CD4-positive, CD25-positive, alpha-beta regulatory T cell (primary cell): ENCODE measurements at regions not wholly inside any gene's neighbourhood (a gene's known extent, or its start where the extent isn't known, plus 50 kb on each side); places are given as distances from the start of the nearest gene placed in this dataset.

Experiments used
- ATAC-seq, 2 donors: fragments of 150-1000 bp; cut with Tn5 transposase; one replicate each; pipeline ENCODE4 v1.10.0; 2021; ENCODE audit warnings: low read depth in 2 of 2, moderate number of reproducible peaks in 2 of 2, moderate library complexity in 1 of 2
- DNase-seq, 3 donors: peaks; one replicate each; pipeline versions ENCODE4 v3.0.0 to v3.0.0-alpha.2; 2012 to 2022; ENCODE audit warnings: mixed read lengths in 1 of 3
- H3K27ac ChIP-seq: one replicate; pipeline ENCODE4 v1.7.0; 2013; ENCODE audit warnings: mild to moderate bottlenecking, low read length; ENCODE audit not compliant: insufficient read depth, poor library complexity, severe bottlenecking
- H3K27me3 ChIP-seq: one replicate; pipeline ENCODE4 v1.7.0; 2013; ENCODE audit warnings: low read length; ENCODE audit not compliant: control insufficient read depth, insufficient read depth
- H3K36me3 ChIP-seq: one replicate; pipeline ENCODE4 v1.7.0; 2013; ENCODE audit warnings: mild to moderate bottlenecking, low read length, moderate library complexity; ENCODE audit not compliant: control insufficient read depth, insufficient read depth
- H3K4me1 ChIP-seq: 2 replicates; pipeline ENCODE4 v1.7.0; 2013; ENCODE audit warnings: mild to moderate bottlenecking, low read length; ENCODE audit not compliant: insufficient read depth, control insufficient read depth, poor library complexity, severe bottlenecking
- H3K4me3 ChIP-seq: one replicate; pipeline ENCODE4 v1.7.0; 2013; ENCODE audit warnings: low read depth, mild to moderate bottlenecking, low read length, moderate library complexity
- H3K9me3 ChIP-seq, 2 experiments: 1 replicate in 1 of 2; 2 replicates in 1 of 2; pipeline ENCODE4 v1.7.0; 2013; ENCODE audit warnings: low read length in 2 of 2, mild to moderate bottlenecking in 1 of 2, moderate library complexity in 1 of 2; ENCODE audit not compliant: control insufficient read depth in 2 of 2
- H3K27ac Mint-ChIP-seq, 3 donors: one replicate each; pipeline ENCODE4 v1.8.0; 2020 to 2022; ENCODE audit warnings: mild to moderate bottlenecking in 3 of 3, mixed read lengths in 3 of 3, moderate library complexity in 2 of 3
- H3K27me3 Mint-ChIP-seq: one replicate; pipeline ENCODE4 v1.8.0; 2022; ENCODE audit warnings: mild to moderate bottlenecking, mixed read lengths
- H3K36me3 Mint-ChIP-seq: one replicate; pipeline ENCODE4 v1.8.0; 2020; ENCODE audit warnings: mixed read lengths
- H3K4me1 Mint-ChIP-seq, 4 donors: one replicate each; pipeline ENCODE4 v1.8.0; 2020 to 2022; ENCODE audit warnings: mixed read lengths in 4 of 4, mild to moderate bottlenecking in 1 of 4
- H3K4me3 Mint-ChIP-seq, 4 donors: one replicate each; pipeline ENCODE4 v1.8.0; 2020 to 2022; ENCODE audit warnings: mild to moderate bottlenecking in 4 of 4, mixed read lengths in 4 of 4, moderate library complexity in 3 of 4
- H3K9me3 Mint-ChIP-seq, 7 donors: one replicate each; pipeline ENCODE4 v1.8.0; 2020 to 2022; ENCODE audit warnings: mixed read lengths in 7 of 7, mild to moderate bottlenecking in 3 of 7, moderate library complexity in 2 of 7

DNA sequence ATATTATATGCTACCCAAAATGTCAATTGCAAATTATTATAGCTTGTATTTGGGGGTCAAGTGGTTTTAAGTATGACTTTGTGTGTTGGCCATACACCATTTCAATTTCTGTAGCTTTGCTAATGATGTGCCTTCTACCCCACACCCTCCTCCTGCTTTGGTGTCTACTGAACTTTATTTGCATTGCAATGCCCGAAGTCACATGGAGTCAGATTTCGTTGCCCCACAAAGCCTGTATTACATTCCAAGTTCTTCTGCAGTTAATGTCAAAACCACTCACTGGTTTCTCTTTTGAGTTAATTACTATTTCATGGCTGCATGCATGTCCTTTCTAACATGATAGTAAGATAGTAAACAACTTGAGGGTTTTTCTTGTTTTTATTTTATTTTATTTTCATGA, 528.9 kb downstream of the RIT2 start:
- no peaks in the 10 kb centered on the region for H3K27me3 ChIP-seq
- no peaks in the 10 kb centered on the region for H3K9me3 ChIP-seq
- H3K4me3 ChIP-seq = no peak overlapping the region
- no peaks in the 10 kb centered on the region for H3K36me3 Mint-ChIP-seq
- DNase-seq (no peak), ATAC-seq (no peak)
- no peaks in the 10 kb centered on the region for H3K4me1 Mint-ChIP-seq
- H3K27me3 Mint-ChIP-seq = no peaks in the 10 kb centered on the region
- H3K4me3 Mint-ChIP-seq = no peak overlapping the region
- no peaks in the 10 kb centered on the region for H3K4me1 ChIP-seq
- no peak overlapping the region for H3K27ac Mint-ChIP-seq
- H3K27ac ChIP-seq = no peak overlapping the region
- peaks cover under 1 to 15% (median 9%) of the 10 kb centered on the region in 7 donors for H3K9me3 Mint-ChIP-seq
- H3K36me3 ChIP-seq = no peaks in the 10 kb centered on the region

DNA sequence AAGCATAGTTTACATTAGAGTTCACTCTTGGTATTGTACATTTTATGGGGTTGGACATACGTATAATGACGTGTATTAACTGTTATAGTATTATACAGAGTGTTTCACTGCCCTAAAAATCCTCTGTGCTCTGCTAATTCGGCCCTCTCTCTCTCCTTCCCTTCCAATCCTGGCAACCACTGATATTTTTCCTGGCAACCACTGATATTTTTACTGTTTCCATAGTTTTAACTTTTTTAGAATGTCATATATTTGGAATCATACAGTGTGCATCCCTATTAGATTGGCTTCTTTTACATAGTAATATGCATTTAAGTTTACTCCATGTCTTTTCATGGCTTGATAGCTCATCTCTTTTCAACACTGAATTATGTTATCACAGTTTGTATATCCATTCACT, 526.7 kb downstream of the RIT2 start:
- no peak for DNase-seq
- Histone ChIP-seq H3K27me3 (no peaks in the 10 kb centered on the region), H3K27ac (no peak overlapping the region), H3K4me1 (no peaks in the 10 kb centered on the region), H3K4me3 (no peak overlapping the region), H3K36me3 (no peaks in the 10 kb centered on the region), H3K9me3 (no peaks in the 10 kb centered on the region)
- Mint-ChIP-seq H3K4me1 (no peaks in the 10 kb centered on the region), H3K9me3 (peaks cover 0 to 15% (median 9%) of the 10 kb centered on the region in 7 donors), H3K4me3 (no peak overlapping the region), H3K36me3 (no peaks in the 10 kb centered on the region), H3K27ac (peak overlapping the region in 1 of 3 donors; percentile 27), H3K27me3 (no peaks in the 10 kb centered on the region)
- ATAC-seq = no peak

DNA sequence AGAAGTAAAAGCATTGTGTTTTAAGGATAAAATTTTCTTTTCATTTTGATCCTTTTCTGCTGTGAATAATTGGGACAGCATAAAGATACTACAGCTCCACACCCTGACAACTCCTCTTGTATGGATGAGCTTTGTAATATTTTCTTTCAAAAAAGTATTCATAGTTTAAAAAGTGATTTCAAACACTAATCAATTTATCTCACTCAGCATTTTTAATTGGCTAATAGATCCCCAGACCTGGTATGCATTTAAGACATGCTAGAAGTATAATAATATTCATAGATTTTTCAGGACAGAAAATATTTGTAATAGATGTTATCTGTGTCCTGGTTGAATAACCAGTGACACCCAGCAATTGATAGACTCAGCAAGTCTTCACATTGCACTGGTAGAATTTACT, 510.7 kb downstream of the RIT2 start:
- no peaks in the 10 kb centered on the region for H3K4me1 ChIP-seq
- DNase-seq (no peak), ATAC-seq (no peak)
- no peak overlapping the region for H3K27ac Mint-ChIP-seq
- no peaks in the 10 kb centered on the region for H3K4me1 Mint-ChIP-seq
- peaks cover 0 to 4% (median 2%) of the 10 kb centered on the region in 7 donors for H3K9me3 Mint-ChIP-seq
- no peaks in the 10 kb centered on the region for H3K36me3 ChIP-seq
- H3K36me3 Mint-ChIP-seq = no peaks in the 10 kb centered on the region
- no peaks in the 10 kb centered on the region for H3K27me3 Mint-ChIP-seq
- no peak overlapping the region for H3K4me3 Mint-ChIP-seq
- no peak overlapping the region for H3K27ac ChIP-seq
- H3K27me3 ChIP-seq = no peaks in the 10 kb centered on the region
- no peak overlapping the region for H3K4me3 ChIP-seq
- H3K9me3 ChIP-seq = peaks cover 0 to 2% of the 10 kb centered on the region in 2 experiments

DNA sequence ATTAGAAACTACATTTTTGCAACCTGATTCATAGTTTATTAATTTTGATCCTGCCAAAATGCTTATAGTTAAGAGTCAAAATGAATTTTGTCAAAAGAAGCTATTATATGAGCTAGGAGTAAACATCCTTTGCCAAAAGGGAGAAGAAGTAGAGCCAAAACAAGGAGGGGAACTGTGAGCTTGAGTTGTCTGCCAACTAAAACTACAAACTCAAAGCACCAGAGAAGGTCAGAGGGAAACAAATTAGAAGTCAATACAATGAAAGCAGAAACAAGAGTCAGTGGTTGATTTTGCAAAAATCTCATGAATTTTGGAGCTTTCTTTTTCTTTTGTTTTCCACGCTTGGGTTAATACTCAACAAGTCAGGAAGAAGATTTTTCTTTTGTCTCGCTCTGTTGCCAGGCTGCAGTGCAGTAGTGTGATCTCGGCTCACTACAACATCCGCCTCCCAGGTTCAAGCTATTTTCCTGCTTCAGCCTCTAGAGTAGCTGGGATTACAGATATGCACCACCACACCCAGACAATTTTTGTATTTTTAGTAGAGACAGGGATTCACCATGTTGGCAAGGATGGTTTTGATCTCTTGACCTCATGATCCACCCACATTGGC, 508.5 kb downstream of the RIT2 start:
- peaks cover 0 to 2% of the 10 kb centered on the region in 2 experiments for H3K9me3 ChIP-seq

DNA sequence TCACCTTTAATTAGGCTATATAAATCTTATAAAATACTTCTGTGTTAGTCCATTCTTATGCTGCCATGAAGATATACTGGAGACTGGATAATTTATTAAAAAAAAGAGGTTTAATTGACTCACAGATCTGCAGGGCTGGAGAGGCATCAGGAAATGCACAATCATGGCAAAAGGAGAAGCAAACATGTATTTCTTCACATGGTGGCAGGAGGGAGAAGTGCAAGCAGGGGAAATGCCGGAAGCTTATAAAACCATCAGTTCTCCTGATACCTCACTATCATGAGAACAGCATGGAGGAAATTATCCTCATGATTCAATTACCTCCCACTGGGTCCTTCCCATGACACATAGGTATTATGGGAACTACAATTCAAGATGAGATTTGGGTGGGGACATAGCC, 504.4 kb downstream of the RIT2 start:
- no peaks in the 10 kb centered on the region for H3K27me3 Mint-ChIP-seq
- peaks cover 0 to 2% of the 10 kb centered on the region in 2 experiments for H3K9me3 ChIP-seq
- no peak overlapping the region for H3K27ac Mint-ChIP-seq
- no peak for ATAC-seq
- peaks cover 0 to 9% (median 2%) of the 10 kb centered on the region in 7 donors for H3K9me3 Mint-ChIP-seq
- H3K4me1 ChIP-seq = no peaks in the 10 kb centered on the region
- no peaks in the 10 kb centered on the region for H3K27me3 ChIP-seq
- no peaks in the 10 kb centered on the region for H3K36me3 Mint-ChIP-seq
- H3K4me3 Mint-ChIP-seq = no peak overlapping the region
- H3K4me1 Mint-ChIP-seq = no peaks in the 10 kb centered on the region
- H3K27ac ChIP-seq = no peak overlapping the region
- DNase-seq = no peak
- no peak overlapping the region for H3K4me3 ChIP-seq
- H3K36me3 ChIP-seq = no peaks in the 10 kb centered on the region

More for the DNA sequence above, 508.5 kb downstream of the RIT2 start:
- H3K27ac Mint-ChIP-seq = no peak overlapping the region
- DNase-seq = no peak
- Histone ChIP-seq H3K36me3 (no peaks in the 10 kb centered on the region), H3K27me3 (no peaks in the 10 kb centered on the region), H3K4me3 (no peak overlapping the region), H3K27ac (no peak overlapping the region), H3K4me1 (no peaks in the 10 kb centered on the region)
- no peaks in the 10 kb centered on the region for H3K27me3 Mint-ChIP-seq
- H3K4me1 Mint-ChIP-seq = no peaks in the 10 kb centered on the region
- H3K9me3 Mint-ChIP-seq = peaks cover 0 to 4% (median 3%) of the 10 kb centered on the region in 7 donors
- no peak overlapping the region for H3K4me3 Mint-ChIP-seq
- no peaks in the 10 kb centered on the region for H3K36me3 Mint-ChIP-seq
- ATAC-seq = no peak

DNA sequence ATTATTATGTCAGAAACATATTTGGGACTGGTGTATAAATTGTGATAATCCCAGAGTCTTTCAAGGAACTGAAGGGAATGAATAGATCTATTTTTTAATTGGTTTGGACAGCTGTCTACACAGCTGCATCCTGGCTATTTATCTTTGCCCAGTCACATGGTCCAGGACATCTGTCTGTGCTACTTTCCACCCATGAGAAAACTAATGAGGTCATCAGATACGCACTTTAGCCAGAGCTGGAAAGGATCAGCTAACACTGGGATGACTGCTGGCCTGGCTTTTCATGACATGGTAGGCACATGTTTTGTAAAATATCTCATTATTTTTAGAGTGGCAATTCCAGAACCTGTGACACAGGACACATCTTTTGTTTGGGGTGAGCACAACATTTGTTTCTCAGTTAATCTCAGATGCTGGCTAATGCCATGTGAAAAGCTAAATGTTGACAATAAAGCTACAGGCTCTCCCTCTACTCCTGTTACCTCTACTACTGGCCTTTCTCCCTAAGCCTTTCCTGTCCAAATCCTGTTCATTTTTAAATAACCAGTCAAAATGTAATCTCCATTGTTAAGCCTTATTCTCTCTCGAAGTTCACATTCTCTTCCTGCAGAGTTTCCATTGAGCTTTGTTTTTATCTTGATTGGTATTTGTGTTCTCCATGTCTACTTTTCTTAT, 500.7 kb downstream of the RIT2 start:
- DNase-seq (no peak), ATAC-seq (no peak)
- Mint-ChIP-seq H3K4me3 (no peak overlapping the region), H3K27me3 (no peaks in the 10 kb centered on the region), H3K27ac (no peak overlapping the region), H3K4me1 (no peaks in the 10 kb centered on the region), H3K9me3 (peaks cover 0 to 17% (median 4%) of the 10 kb centered on the region in 7 donors), H3K36me3 (no peaks in the 10 kb centered on the region)
- Histone ChIP-seq H3K4me3 (no peak overlapping the region), H3K27me3 (no peaks in the 10 kb centered on the region), H3K36me3 (no peaks in the 10 kb centered on the region), H3K27ac (no peak overlapping the region), H3K4me1 (no peaks in the 10 kb centered on the region), H3K9me3 (no peaks in the 10 kb centered on the region)

DNA sequence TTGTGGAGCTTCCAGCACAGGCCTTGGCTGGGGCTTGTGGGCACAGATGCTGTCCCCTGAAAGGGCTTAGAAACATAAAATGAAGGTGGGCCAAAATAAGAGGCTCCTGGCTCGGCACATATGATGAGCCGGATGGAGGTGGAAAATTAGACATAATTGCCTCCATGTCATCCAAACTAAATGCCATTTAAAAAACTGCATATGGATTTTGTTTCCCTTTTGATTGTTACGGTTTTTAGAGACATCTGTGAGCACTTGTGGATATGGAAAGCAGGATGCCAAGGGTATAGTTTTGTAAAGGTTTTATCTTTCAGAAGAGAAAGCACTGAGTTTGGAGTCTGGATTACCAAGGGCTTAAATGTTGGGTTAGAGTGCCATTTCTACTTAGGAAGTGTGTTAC, 498.3 kb downstream of the RIT2 start:
- Histone ChIP-seq H3K9me3 (no peaks in the 10 kb centered on the region), H3K4me3 (no peak overlapping the region), H3K27me3 (no peaks in the 10 kb centered on the region), H3K4me1 (no peaks in the 10 kb centered on the region), H3K36me3 (no peaks in the 10 kb centered on the region), H3K27ac (no peak overlapping the region)
- no peaks in the 10 kb centered on the region for H3K36me3 Mint-ChIP-seq
- H3K27me3 Mint-ChIP-seq = no peaks in the 10 kb centered on the region
- ATAC-seq (no peak), DNase-seq (no peak)
- no peak overlapping the region for H3K27ac Mint-ChIP-seq
- no peak overlapping the region for H3K4me3 Mint-ChIP-seq
- H3K9me3 Mint-ChIP-seq = peaks cover 0 to 16% (median 4%) of the 10 kb centered on the region in 7 donors
- no peaks in the 10 kb centered on the region for H3K4me1 Mint-ChIP-seq

DNA sequence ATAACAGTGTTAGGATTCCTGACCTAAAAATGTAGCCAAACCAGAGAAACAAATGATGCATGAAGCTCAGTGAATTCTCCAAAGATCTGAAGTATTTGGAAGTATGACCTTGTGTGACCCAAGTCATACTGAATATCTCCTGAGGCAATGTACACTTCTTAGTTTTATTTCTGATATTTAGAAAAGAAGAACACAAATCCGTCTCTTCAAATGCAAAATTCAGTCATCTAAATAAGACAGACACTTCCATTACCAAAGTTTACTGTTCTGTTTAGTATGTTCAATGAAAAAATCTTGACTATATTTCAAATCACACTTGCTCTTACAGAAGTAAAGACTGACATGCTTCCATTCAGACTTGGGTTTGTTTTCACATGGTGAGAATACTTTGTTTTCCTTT, 495.7 kb downstream of the RIT2 start:
- DNase-seq (no peak), ATAC-seq (no peak)
- H3K27me3 Mint-ChIP-seq = no peaks in the 10 kb centered on the region
- peaks cover 0 to 22% (median 4%) of the 10 kb centered on the region in 7 donors for H3K9me3 Mint-ChIP-seq
- H3K27ac Mint-ChIP-seq = no peak overlapping the region
- no peak overlapping the region for H3K4me3 Mint-ChIP-seq
- no peaks in the 10 kb centered on the region for H3K36me3 ChIP-seq
- no peak overlapping the region for H3K27ac ChIP-seq
- no peaks in the 10 kb centered on the region for H3K4me1 ChIP-seq
- H3K9me3 ChIP-seq = no peaks in the 10 kb centered on the region
- no peaks in the 10 kb centered on the region for H3K36me3 Mint-ChIP-seq
- no peaks in the 10 kb centered on the region for H3K4me1 Mint-ChIP-seq
- H3K4me3 ChIP-seq = no peak overlapping the region
- H3K27me3 ChIP-seq = no peaks in the 10 kb centered on the region
